Neural progenitor cell (in vitro differentiated cells): ENCODE measurements at regions not wholly inside any gene's neighbourhood (a gene's known extent, or its start where the extent isn't known, plus 50 kb on each side); places are given as distances from the start of the nearest gene placed in this dataset.

ENCODE experiments used
- DNase-seq: peaks from one replicate; pipeline ENCODE4 v3.0.0-alpha.2; 2016; ENCODE audit warnings: low spot score
- H2AFZ ChIP-seq: fragments of 200-600 bp; sonication (generic); replicated peaks from 2 replicates; pipeline ENCODE4 v1.6.1; 2016; ENCODE audit warnings: antibody characterized with exemption
- H3F3A ChIP-seq: fragments of 200-600 bp; sonication (generic); 2 replicates; pipeline ENCODE4 v1.6.1; 2016; ENCODE audit warnings: antibody characterized with exemption, low read depth
- H3K27ac ChIP-seq: fragments of 200-600 bp; sonication (generic); 2 replicates; pipeline ENCODE4 v1.5.1; 2016; ENCODE audit warnings: mild to moderate bottlenecking
- H3K27me3 ChIP-seq: fragments of 200-600 bp; sonication (generic); 2 replicates; pipeline ENCODE4 v1.6.1; 2016; ENCODE audit warnings: mild to moderate bottlenecking, moderate library complexity
- H3K36me3 ChIP-seq: fragments of 200-600 bp; sonication (generic); 2 replicates; pipeline ENCODE4 v1.5.1; 2016
- H3K4me1 ChIP-seq: fragments of 200-600 bp; sonication (generic); 2 replicates; pipeline ENCODE4 v1.6.1; 2016; ENCODE audit warnings: mixed run types
- H3K4me2 ChIP-seq: fragments of 200-600 bp; sonication (generic); 2 replicates; pipeline ENCODE4 v1.6.1; 2016
- H3K4me3 ChIP-seq: fragments of 200-600 bp; sonication (generic); 2 replicates; pipeline ENCODE4 v1.5.1; 2016
- H3K79me2 ChIP-seq: fragments of 200-600 bp; sonication (generic); 2 replicates; pipeline ENCODE4 v1.6.1; 2016; ENCODE audit warnings: low read depth
- H3K9ac ChIP-seq: fragments of 200-600 bp; sonication (generic); 2 replicates; pipeline ENCODE4 v1.6.1; 2016
- H3K9me3 ChIP-seq: fragments of 200-600 bp; sonication (generic); 2 replicates; pipeline ENCODE4 v1.5.1; 2016; ENCODE audit warnings: low read depth
- H4K20me1 ChIP-seq: fragments of 200-600 bp; sonication (generic); 2 replicates; pipeline ENCODE4 v1.6.1; 2016; ENCODE audit warnings: low read depth
- H3K27ac Mint-ChIP-seq: 3 replicates; pipeline ENCODE4 v1.8.0; 2021; ENCODE audit warnings: mixed read lengths
- H3K27me3 Mint-ChIP-seq: 2 replicates; pipeline ENCODE4 v1.8.0; 2022; ENCODE audit warnings: low read depth, mild to moderate bottlenecking, inconsistent platforms, moderate library complexity, mixed read lengths; ENCODE audit not compliant: insufficient read depth
- H3K36me3 Mint-ChIP-seq: 3 replicates; pipeline ENCODE4 v1.8.0; 2021; ENCODE audit warnings: mixed read lengths
- H3K4me1 Mint-ChIP-seq: 3 replicates; pipeline ENCODE4 v1.8.0; 2021; ENCODE audit warnings: mixed read lengths
- H3K4me3 Mint-ChIP-seq: 3 replicates; pipeline ENCODE4 v1.8.0; 2021; ENCODE audit warnings: mild to moderate bottlenecking, moderate library complexity, mixed read lengths
- H3K9me3 Mint-ChIP-seq: 3 replicates; pipeline ENCODE4 v1.8.0; 2020; ENCODE audit warnings: mixed read lengths
- EZH2 ChIP-seq: fragments of 200-600 bp; sonication (generic); IDR thresholded peaks from 2 replicates; pipeline ENCODE4 v1.6.1; 2017; ENCODE audit warnings: antibody characterized with exemption, mild to moderate bottlenecking, moderate library complexity
- EZH2phosphoT487 ChIP-seq: fragments of 200-600 bp; sonication (generic); IDR thresholded peaks from 2 replicates; pipeline ENCODE4 v1.6.1; 2017; ENCODE audit warnings: antibody characterized with exemption
- TF ChIP-seq, protein P1 (sequence below): fragments of 200-600 bp; sonication (generic); IDR thresholded peaks from 2 replicates; pipeline ENCODE4 v1.5.1; 2017; ENCODE audit warnings: antibody characterized with exemption, mild to moderate bottlenecking

DNA sequence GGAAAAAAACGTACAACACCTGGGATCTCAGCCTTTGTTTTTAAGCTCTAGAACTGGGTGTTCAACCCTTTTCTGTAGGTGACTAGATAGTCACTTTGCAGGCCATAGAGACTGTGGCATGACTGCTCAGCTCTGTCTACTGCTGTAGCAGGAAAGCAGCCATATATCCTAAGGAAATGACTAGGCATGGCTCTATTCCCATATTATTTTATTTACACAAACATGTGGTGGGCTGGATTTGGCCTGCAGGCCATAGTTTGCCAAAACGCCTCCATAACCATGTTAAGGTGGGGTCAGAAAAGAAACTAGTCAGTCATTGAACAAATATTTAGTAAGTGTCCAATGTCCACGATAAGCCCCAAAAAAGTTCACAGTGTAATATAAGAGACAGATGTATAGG lies 452.5 kb downstream of the MCTP2 start:
- no peak overlapping the region for H3K9ac ChIP-seq

DNA sequence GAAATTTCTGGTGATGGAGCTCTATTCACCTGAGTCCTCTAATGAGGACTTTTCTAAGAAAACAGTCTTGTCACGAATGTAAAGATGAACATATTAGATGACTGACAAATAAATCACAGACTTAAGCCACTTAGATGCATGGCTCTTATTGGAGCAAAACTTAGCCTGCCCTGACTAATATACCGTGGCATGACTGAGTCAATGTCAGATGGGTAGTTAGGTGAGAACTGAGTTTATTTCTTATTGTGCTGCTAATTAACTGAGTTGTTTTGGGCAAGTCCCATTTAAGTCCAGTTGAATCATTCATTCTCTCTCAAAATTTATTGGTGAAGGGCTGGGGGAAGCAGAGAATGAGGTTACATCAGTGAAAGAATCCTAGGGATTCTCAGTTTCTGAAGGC lies 459.8 kb downstream of the MCTP2 start:
- DNase-seq: no peak
- no peak overlapping the region for H3K27ac ChIP-seq
- no peak overlapping the region for H3K4me2 ChIP-seq
- TF ChIP-seq, protein P1, sequence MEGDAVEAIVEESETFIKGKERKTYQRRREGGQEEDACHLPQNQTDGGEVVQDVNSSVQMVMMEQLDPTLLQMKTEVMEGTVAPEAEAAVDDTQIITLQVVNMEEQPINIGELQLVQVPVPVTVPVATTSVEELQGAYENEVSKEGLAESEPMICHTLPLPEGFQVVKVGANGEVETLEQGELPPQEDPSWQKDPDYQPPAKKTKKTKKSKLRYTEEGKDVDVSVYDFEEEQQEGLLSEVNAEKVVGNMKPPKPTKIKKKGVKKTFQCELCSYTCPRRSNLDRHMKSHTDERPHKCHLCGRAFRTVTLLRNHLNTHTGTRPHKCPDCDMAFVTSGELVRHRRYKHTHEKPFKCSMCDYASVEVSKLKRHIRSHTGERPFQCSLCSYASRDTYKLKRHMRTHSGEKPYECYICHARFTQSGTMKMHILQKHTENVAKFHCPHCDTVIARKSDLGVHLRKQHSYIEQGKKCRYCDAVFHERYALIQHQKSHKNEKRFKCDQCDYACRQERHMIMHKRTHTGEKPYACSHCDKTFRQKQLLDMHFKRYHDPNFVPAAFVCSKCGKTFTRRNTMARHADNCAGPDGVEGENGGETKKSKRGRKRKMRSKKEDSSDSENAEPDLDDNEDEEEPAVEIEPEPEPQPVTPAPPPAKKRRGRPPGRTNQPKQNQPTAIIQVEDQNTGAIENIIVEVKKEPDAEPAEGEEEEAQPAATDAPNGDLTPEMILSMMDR: no peak
- TF ChIP-seq EZH2 (no peak), EZH2phosphoT487 (no peak)
- Mint-ChIP-seq H3K4me3 (no peak overlapping the region), H3K9me3 (no peaks in the 10 kb centered on the region), H3K27me3 (peaks cover 2% of the 10 kb centered on the region), H3K36me3 (no peaks in the 10 kb centered on the region), H3K4me1 (no peaks in the 10 kb centered on the region), H3K27ac (no peak overlapping the region)
- H3K27me3 ChIP-seq: no peaks in the 10 kb centered on the region
- H3K4me3 ChIP-seq: no peak overlapping the region
- H3K4me1 ChIP-seq: no peaks in the 10 kb centered on the region
- H3F3A ChIP-seq: no peaks in the 10 kb centered on the region
- no peaks in the 10 kb centered on the region for H3K36me3 ChIP-seq
- no peak overlapping the region for H3K9ac ChIP-seq
- no peaks in the 10 kb centered on the region for H3K9me3 ChIP-seq
- no peak overlapping the region for H2AFZ ChIP-seq
- no peaks in the 10 kb centered on the region for H3K79me2 ChIP-seq
- no peaks in the 10 kb centered on the region for H4K20me1 ChIP-seq

More for the DNA sequence above, 452.5 kb downstream of the MCTP2 start:
- H3K27me3 ChIP-seq: no peaks in the 10 kb centered on the region
- H3K36me3 Mint-ChIP-seq: no peaks in the 10 kb centered on the region
- no peaks in the 10 kb centered on the region for H3F3A ChIP-seq
- H3K27me3 Mint-ChIP-seq: no peaks in the 10 kb centered on the region
- no peaks in the 10 kb centered on the region for H3K36me3 ChIP-seq
- no peak overlapping the region for H3K27ac Mint-ChIP-seq
- H3K4me3 Mint-ChIP-seq: no peak overlapping the region
- H2AFZ ChIP-seq: no peak overlapping the region
- no peaks in the 10 kb centered on the region for H4K20me1 ChIP-seq
- TF ChIP-seq EZH2: no peak
- TF ChIP-seq EZH2phosphoT487: no peak
- TF ChIP-seq, protein P1: no peak
- no peak overlapping the region for H3K4me2 ChIP-seq
- H3K4me1 ChIP-seq: no peaks in the 10 kb centered on the region
- H3K4me1 Mint-ChIP-seq: no peaks in the 10 kb centered on the region
- no peaks in the 10 kb centered on the region for H3K9me3 ChIP-seq
- no peaks in the 10 kb centered on the region for H3K79me2 ChIP-seq
- no peak overlapping the region for H3K4me3 ChIP-seq
- H3K27ac ChIP-seq: no peak overlapping the region
- H3K9me3 Mint-ChIP-seq: no peaks in the 10 kb centered on the region
- no peak for DNase-seq

DNA sequence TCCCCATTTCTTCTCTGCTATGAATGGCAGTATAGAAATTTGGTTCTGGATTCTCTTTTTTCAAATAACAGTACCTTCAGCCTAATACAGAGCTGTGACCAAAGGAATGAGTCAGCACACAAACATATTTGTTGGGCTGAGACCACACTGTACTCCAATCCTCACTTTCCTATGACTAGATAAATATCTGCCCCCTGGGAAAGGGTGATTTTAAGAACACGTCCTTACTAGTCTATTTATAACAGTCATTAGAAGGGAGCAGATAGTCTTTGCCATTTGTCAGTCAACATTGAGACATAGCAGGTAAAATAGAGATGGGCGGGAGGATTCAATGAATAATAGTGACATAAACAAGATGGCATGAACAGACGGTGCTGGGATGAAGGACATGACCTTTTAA lies 461.3 kb downstream of the MCTP2 start:
- H3K36me3 ChIP-seq: no peaks in the 10 kb centered on the region
- no peaks in the 10 kb centered on the region for H3K9me3 ChIP-seq
- H3K4me2 ChIP-seq: no peak overlapping the region
- H3K27ac Mint-ChIP-seq: no peak overlapping the region
- H3K4me3 ChIP-seq: no peak overlapping the region
- no peak overlapping the region for H3K9ac ChIP-seq
- no peaks in the 10 kb centered on the region for H3F3A ChIP-seq
- no peak overlapping the region for H3K4me3 Mint-ChIP-seq
- peaks cover 2% of the 10 kb centered on the region for H3K27me3 Mint-ChIP-seq
- H4K20me1 ChIP-seq: no peaks in the 10 kb centered on the region
- no peak overlapping the region for H3K27ac ChIP-seq
- no peaks in the 10 kb centered on the region for H3K4me1 Mint-ChIP-seq
- TF ChIP-seq, protein P1: no peak
- TF ChIP-seq EZH2phosphoT487 (no peak), EZH2 (no peak)
- no peaks in the 10 kb centered on the region for H3K9me3 Mint-ChIP-seq
- H2AFZ ChIP-seq: no peak overlapping the region
- H3K79me2 ChIP-seq: no peaks in the 10 kb centered on the region
- H3K36me3 Mint-ChIP-seq: no peaks in the 10 kb centered on the region
- no peak for DNase-seq
- no peaks in the 10 kb centered on the region for H3K4me1 ChIP-seq
- no peaks in the 10 kb centered on the region for H3K27me3 ChIP-seq
